ENCODE measurements at regions not wholly inside any gene's neighbourhood (a gene's known extent, or its start where the extent isn't known, plus 50 kb on each side); places are given as distances from the start of the nearest gene placed in this dataset.

GRCh38 chr10:64313967-64314366, 792.8 kb downstream of the REEP3 start:
- no peak overlapping the region for H3K27ac ChIP-seq
- TF ChIP-seq, protein P1, sequence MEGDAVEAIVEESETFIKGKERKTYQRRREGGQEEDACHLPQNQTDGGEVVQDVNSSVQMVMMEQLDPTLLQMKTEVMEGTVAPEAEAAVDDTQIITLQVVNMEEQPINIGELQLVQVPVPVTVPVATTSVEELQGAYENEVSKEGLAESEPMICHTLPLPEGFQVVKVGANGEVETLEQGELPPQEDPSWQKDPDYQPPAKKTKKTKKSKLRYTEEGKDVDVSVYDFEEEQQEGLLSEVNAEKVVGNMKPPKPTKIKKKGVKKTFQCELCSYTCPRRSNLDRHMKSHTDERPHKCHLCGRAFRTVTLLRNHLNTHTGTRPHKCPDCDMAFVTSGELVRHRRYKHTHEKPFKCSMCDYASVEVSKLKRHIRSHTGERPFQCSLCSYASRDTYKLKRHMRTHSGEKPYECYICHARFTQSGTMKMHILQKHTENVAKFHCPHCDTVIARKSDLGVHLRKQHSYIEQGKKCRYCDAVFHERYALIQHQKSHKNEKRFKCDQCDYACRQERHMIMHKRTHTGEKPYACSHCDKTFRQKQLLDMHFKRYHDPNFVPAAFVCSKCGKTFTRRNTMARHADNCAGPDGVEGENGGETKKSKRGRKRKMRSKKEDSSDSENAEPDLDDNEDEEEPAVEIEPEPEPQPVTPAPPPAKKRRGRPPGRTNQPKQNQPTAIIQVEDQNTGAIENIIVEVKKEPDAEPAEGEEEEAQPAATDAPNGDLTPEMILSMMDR (conservative IDR thresholded peaks at IDR 0.05), result no peak

DNA sequence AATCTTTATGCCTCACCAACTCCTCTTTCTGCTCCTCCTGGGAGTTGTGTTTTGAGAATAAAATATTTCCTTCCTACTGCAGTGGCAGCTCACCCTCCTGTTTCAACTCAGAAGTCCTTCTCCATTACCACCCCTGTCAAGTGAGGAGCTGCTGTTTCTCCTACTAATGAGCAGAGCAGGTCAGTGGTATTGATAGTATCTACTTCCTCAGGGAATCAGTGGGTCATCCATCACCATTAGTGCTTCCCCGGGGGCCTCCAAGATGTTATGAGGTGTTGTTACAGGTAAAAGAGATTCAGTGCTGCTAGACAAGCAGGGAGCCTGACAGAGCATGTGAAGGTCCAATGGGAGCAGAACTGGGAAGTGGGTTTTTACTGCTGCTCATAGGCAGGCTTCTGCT, 795.2 kb downstream of the REEP3 start:
- H3K27ac ChIP-seq, result no peak overlapping the region
- TF ChIP-seq, protein P1 (conservative IDR thresholded peaks at IDR 0.05), result no peak

GRCh38 chr10:64316833-64317232, 795.6 kb downstream of the REEP3 start:
- TF ChIP-seq, protein P1 (conservative IDR thresholded peaks at IDR 0.05), result no peak
- H3K27ac ChIP-seq, result no peak overlapping the region

GRCh38 chr10:64320448-64320847, 799.2 kb downstream of the REEP3 start:
- H3K27ac ChIP-seq, result no peak overlapping the region
- TF ChIP-seq, protein P1 (conservative IDR thresholded peaks at IDR 0.05), result no peak

GRCh38 chr10:64329510-64329909, 808.3 kb downstream of the REEP3 start:
- TF ChIP-seq, protein P1 (conservative IDR thresholded peaks at IDR 0.05), result no peak
- H3K27ac ChIP-seq, result no peak overlapping the region

- TF ChIP-seq, protein P1 (conservative IDR thresholded peaks at IDR 0.05), result no peak
- H3K27ac ChIP-seq, result no peak overlapping the region
Measured at GRCh38 chr10:64332551-64332950, 811.4 kb downstream of the REEP3 start.

GRCh38 chr10:64334084-64334483, 812.9 kb downstream of the REEP3 start:
- TF ChIP-seq, protein P1 (conservative IDR thresholded peaks at IDR 0.05), result no peak
- H3K27ac ChIP-seq, result no peak overlapping the region

GRCh38 chr10:64344211-64344610, 823.0 kb downstream of the REEP3 start:
- TF ChIP-seq, protein P1 (conservative IDR thresholded peaks at IDR 0.05), result no peak
- no peak overlapping the region for H3K27ac ChIP-seq
